ENCODE measurements at regions not wholly inside any gene's neighbourhood (a gene's known extent, or its start where the extent isn't known, plus 50 kb on each side); places are given as distances from the start of the nearest gene placed in this dataset.

DNA sequence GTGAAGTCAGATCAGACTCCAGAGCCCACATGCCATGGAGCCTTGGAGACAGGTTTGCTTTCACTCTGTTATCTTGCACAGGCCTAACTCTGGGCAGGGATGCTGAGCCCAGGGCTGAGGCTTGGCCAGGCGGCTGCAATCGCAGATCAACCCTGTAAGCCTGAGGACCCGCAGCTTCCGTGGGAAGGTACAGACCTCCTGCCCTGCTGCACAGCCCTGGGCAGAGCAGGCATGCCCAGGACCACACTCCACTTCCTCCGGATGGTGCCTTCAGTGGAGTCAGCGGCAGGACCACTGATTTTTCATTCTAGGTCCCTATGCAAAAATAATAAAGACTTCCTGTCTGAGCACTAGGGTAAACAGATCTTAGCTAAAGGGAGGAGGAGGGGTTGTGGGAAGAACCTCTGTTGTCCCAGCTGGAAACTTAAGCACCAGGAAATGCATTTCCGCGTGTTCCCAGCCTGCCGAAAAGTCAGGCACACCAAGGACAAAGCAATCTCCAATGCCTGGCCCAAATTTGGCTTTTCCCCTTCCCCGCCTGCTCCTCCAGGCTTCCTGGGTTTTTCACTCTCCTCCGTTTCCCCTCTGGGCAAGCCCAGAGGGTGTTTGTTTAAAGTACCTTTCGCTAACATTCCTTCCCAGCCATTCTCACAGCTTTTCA, 87.3 kb downstream of the KCTD15 start:
- no peak overlapping the region for H3K4me3 Mint-ChIP-seq
- no peaks in the 10 kb centered on the region for H3K36me3 Mint-ChIP-seq
- peaks cover 9 to 21% (median 17%) of the 10 kb centered on the region in 3 donors for H3K27me3 Mint-ChIP-seq
- no peak overlapping the region for H3K27ac Mint-ChIP-seq
- DNase-seq (no peak), ATAC-seq (ENCODE audit: low read depth in 2 of 2) (no peak)
- H3K4me1 Mint-ChIP-seq = peaks cover 0 to 4% (median 2%) of the 10 kb centered on the region in 3 donors
- peaks cover 0 to 2% (median 0%) of the 10 kb centered on the region in 7 donors for H3K9me3 Mint-ChIP-seq

DNA sequence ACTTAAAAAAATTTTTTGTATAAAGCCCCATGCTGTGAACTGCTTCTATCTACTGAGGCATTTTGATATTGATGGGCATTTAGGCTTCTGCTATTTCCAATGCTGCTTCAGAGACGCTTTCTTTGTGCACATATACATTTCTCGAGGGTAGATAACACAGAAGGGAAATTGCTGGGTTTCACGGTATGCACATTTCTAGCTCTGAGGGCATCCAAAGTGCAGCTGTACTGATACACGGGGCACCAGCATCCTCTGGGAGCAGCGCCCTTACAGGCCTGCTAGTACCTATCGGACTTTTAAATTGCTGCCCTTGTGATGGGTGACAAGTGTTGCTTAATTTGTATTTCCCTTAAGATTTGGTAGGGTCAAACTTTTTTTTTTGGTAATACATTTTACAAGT, 88.6 kb downstream of the KCTD15 start:
- H3K36me3 Mint-ChIP-seq = no peaks in the 10 kb centered on the region
- H3K4me3 Mint-ChIP-seq = no peak overlapping the region
- H3K27me3 Mint-ChIP-seq = peaks cover 16 to 24% (median 21%) of the 10 kb centered on the region in 3 donors
- ATAC-seq (ENCODE audit: low read depth in 2 of 2) = no peak
- peaks cover 0 to 4% (median 2%) of the 10 kb centered on the region in 3 donors for H3K4me1 Mint-ChIP-seq
- peaks cover 0 to 2% (median 0%) of the 10 kb centered on the region in 7 donors for H3K9me3 Mint-ChIP-seq
- H3K27ac Mint-ChIP-seq = no peak overlapping the region
- DNase-seq = no peak

DNA sequence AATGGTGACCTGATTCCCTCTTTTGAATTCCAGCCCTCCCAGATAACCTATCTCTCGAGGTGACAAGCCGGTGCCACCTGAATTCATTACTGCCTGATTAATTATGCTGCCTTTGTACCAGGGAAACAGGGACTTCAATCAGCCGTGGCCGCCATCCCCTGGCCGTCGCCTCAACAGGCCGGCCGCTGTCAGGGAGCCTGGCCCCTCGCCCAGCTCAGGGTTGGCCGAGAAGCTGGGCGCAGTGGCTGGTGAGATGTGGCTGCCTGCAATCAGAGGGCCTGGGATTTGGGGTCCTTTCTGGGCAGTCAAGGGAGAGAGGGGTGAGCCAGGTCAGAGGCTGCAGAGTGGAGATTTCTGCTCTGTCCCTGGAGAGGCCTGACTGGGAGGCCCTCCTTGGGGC, 91.2 kb downstream of the KCTD15 start:
- peaks cover 0 to 2% (median 0%) of the 10 kb centered on the region in 7 donors for H3K9me3 Mint-ChIP-seq
- no peaks in the 10 kb centered on the region for H3K36me3 Mint-ChIP-seq
- no peak overlapping the region for H3K27ac Mint-ChIP-seq
- H3K27me3 Mint-ChIP-seq = peaks cover 17 to 34% (median 26%) of the 10 kb centered on the region in 3 donors
- no peak for DNase-seq
- no peak for ATAC-seq (ENCODE audit: low read depth in 2 of 2)
- H3K4me3 Mint-ChIP-seq = no peak overlapping the region
- peaks cover 0 to 4% (median 2%) of the 10 kb centered on the region in 3 donors for H3K4me1 Mint-ChIP-seq

- DNase-seq (no peak), ATAC-seq (ENCODE audit: low read depth in 2 of 2) (no peak)
- peaks cover 17 to 33% (median 33%) of the 10 kb centered on the region in 3 donors for H3K27me3 Mint-ChIP-seq
- H3K9me3 Mint-ChIP-seq = peaks cover 0 to 2% (median 0%) of the 10 kb centered on the region in 7 donors
- H3K36me3 Mint-ChIP-seq = no peaks in the 10 kb centered on the region
- peaks cover 0 to 4% (median 1%) of the 10 kb centered on the region in 3 donors for H3K4me1 Mint-ChIP-seq
- no peak overlapping the region for H3K4me3 Mint-ChIP-seq
- H3K27ac Mint-ChIP-seq = no peak overlapping the region
Measured at GRCh38 chr19:33888665-33889064, 92.0 kb downstream of the KCTD15 start.

- Mint-ChIP-seq H3K9me3 (no peaks in the 10 kb centered on the region), H3K27ac (no peak overlapping the region), H3K36me3 (peaks cover 0 to 8% of the 10 kb centered on the region in 2 donors), H3K27me3 (peaks cover 21 to 35% (median 27%) of the 10 kb centered on the region in 3 donors), H3K4me1 (peaks cover 0 to 5% (median 0%) of the 10 kb centered on the region in 3 donors), H3K4me3 (no peak overlapping the region)
- ATAC-seq (ENCODE audit: low read depth in 2 of 2) (no peak), DNase-seq (no peak)
Measured at GRCh38 chr19:33890569-33890968, 93.9 kb downstream of the KCTD15 start.

DNA sequence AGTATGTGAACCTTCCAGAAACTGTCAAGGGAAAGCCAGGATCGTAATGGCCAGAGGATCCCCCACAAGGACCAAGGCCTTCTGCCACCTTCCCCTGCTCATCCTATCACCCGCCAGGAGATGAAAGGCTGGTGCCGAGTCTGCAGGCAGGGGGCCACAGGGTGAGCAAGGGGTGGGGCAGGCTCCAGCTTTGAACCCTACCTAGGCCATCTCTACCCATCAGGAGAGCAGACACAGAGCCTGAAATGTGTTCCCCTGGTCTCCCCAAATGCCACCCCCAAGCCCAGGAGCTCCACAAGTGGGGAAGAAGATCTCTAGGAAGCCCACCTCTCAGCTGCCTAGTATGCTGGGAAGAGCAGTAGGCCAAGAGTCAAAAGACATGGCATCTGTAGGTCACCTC, 95.1 kb downstream of the KCTD15 start:
- Mint-ChIP-seq H3K27ac (no peak overlapping the region), H3K4me1 (peaks cover 0 to 5% (median 0%) of the 10 kb centered on the region in 3 donors), H3K36me3 (peaks cover 0 to 8% of the 10 kb centered on the region in 2 donors), H3K9me3 (peaks cover 0 to 2% (median 0%) of the 10 kb centered on the region in 7 donors), H3K4me3 (no peak overlapping the region), H3K27me3 (peaks cover 21 to 40% (median 22%) of the 10 kb centered on the region in 3 donors)
- ATAC-seq (ENCODE audit: low read depth in 2 of 2) = no peak
- no peak for DNase-seq

GRCh38 chr19:33894787-33895186, 98.1 kb downstream of the KCTD15 start:
- peak overlapping the region in 1 of 8 donors; percentile 63 for H3K4me3 Mint-ChIP-seq
- H3K4me1 Mint-ChIP-seq = peaks cover 0 to 5% (median 0%) of the 10 kb centered on the region in 3 donors
- H3K36me3 Mint-ChIP-seq = peaks cover 5 to 26% of the 10 kb centered on the region in 2 donors
- H3K27me3 Mint-ChIP-seq = peaks cover 19 to 30% (median 19%) of the 10 kb centered on the region in 3 donors
- peaks cover 11 to 26% (median 20%) of the 10 kb centered on the region in 7 donors for H3K9me3 Mint-ChIP-seq
- H3K27ac Mint-ChIP-seq = peak overlapping the region in 1 of 6 donors; percentile 81
- no peak for ATAC-seq (ENCODE audit: low read depth in 2 of 2)
- no peak for DNase-seq

GRCh38 chr19:33895366-33895765, 98.7 kb downstream of the KCTD15 start:
- peaks cover 11 to 30% (median 20%) of the 10 kb centered on the region in 7 donors for H3K9me3 Mint-ChIP-seq

GRCh38 chr19:33898062-33898677, 101.5 kb downstream of the KCTD15 start:
- H3K4me3 Mint-ChIP-seq = no peak overlapping the region
- peaks cover 0 to 5% (median 0%) of the 10 kb centered on the region in 3 donors for H3K4me1 Mint-ChIP-seq
- H3K36me3 Mint-ChIP-seq = peaks cover 5 to 26% of the 10 kb centered on the region in 2 donors
- DNase-seq (no peak), ATAC-seq (ENCODE audit: low read depth in 2 of 2) (no peak)
- peaks cover 13 to 30% (median 20%) of the 10 kb centered on the region in 7 donors for H3K9me3 Mint-ChIP-seq
- no peak overlapping the region for H3K27ac Mint-ChIP-seq
- H3K27me3 Mint-ChIP-seq = peaks cover 25 to 48% (median 42%) of the 10 kb centered on the region in 3 donors

More at GRCh38 chr19:33895366-33895765, 98.7 kb downstream of the KCTD15 start:
- H3K27me3 Mint-ChIP-seq = peaks cover 15 to 31% (median 19%) of the 10 kb centered on the region in 3 donors
- DNase-seq (no peak), ATAC-seq (ENCODE audit: low read depth in 2 of 2) (no peak)
- peaks cover 0 to 5% (median 0%) of the 10 kb centered on the region in 3 donors for H3K4me1 Mint-ChIP-seq
- H3K27ac Mint-ChIP-seq = no peak overlapping the region
- no peak overlapping the region for H3K4me3 Mint-ChIP-seq
- peaks cover 5 to 26% of the 10 kb centered on the region in 2 donors for H3K36me3 Mint-ChIP-seq

DNA sequence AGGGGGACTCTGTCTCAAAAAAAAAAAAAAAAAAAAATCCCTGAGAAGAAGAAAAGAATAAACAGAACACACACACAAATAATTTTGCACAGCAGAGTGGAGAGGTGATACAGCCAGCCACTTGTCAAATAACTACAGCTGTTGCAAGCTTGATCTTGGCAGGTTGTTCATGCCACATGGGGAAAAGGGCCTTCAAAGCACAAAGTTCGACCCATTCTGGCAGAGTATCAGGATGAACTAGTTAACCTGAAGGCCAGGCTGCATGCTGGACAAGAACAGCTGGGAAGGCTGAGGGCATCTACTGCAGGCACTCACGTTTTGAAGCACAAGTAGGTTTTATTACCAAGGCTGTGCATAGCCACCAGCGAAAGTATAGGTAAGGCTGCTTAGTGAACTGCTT, 104.1 kb downstream of the KCTD15 start:
- peaks cover 5 to 17% of the 10 kb centered on the region in 2 donors for H3K36me3 Mint-ChIP-seq
- H3K9me3 Mint-ChIP-seq = peaks cover 13 to 30% (median 22%) of the 10 kb centered on the region in 7 donors
- H3K4me1 Mint-ChIP-seq = peaks cover 0 to 10% (median 0%) of the 10 kb centered on the region in 3 donors
- no peak for DNase-seq
- H3K27me3 Mint-ChIP-seq = peaks cover 30 to 52% (median 32%) of the 10 kb centered on the region in 3 donors
- H3K27ac Mint-ChIP-seq = no peak overlapping the region
- no peak overlapping the region for H3K4me3 Mint-ChIP-seq
- no peak for ATAC-seq (ENCODE audit: low read depth in 2 of 2)

- peaks cover 5 to 17% of the 10 kb centered on the region in 2 donors for H3K36me3 Mint-ChIP-seq
- DNase-seq = no peak
- peaks cover 30 to 57% (median 38%) of the 10 kb centered on the region in 3 donors for H3K27me3 Mint-ChIP-seq
- no peak for ATAC-seq (ENCODE audit: low read depth in 2 of 2)
- no peak overlapping the region for H3K27ac Mint-ChIP-seq
- H3K4me1 Mint-ChIP-seq = peaks cover 0 to 10% (median 0%) of the 10 kb centered on the region in 3 donors
- no peak overlapping the region for H3K4me3 Mint-ChIP-seq
- peaks cover 12 to 28% (median 20%) of the 10 kb centered on the region in 7 donors for H3K9me3 Mint-ChIP-seq
Measured at GRCh38 chr19:33902395-33902794, 105.7 kb downstream of the KCTD15 start.

- Mint-ChIP-seq H3K9me3 (peaks cover 10 to 26% (median 16%) of the 10 kb centered on the region in 7 donors), H3K27me3 (peaks cover 33 to 60% (median 40%) of the 10 kb centered on the region in 3 donors)
Measured at GRCh38 chr19:33902802-33903488, 106.3 kb downstream of the KCTD15 start.

GRCh38 chr19:33903489-33903850, 106.8 kb downstream of the KCTD15 start:
- H3K27me3 Mint-ChIP-seq = peaks cover 39 to 65% (median 41%) of the 10 kb centered on the region in 3 donors
- peaks cover 0 to 10% (median 0%) of the 10 kb centered on the region in 3 donors for H3K4me1 Mint-ChIP-seq
- DNase-seq (no peak), ATAC-seq (ENCODE audit: low read depth in 2 of 2) (no peak)
- H3K4me3 Mint-ChIP-seq = no peak overlapping the region
- no peak overlapping the region for H3K27ac Mint-ChIP-seq
- H3K36me3 Mint-ChIP-seq = peaks cover 6% of the 10 kb centered on the region in 2 donors
- H3K9me3 Mint-ChIP-seq = peaks cover 7 to 21% (median 11%) of the 10 kb centered on the region in 7 donors

More at GRCh38 chr19:33902802-33903488, 106.3 kb downstream of the KCTD15 start:
- no peak overlapping the region for H3K4me3 Mint-ChIP-seq
- ATAC-seq (ENCODE audit: low read depth in 2 of 2) (no peak), DNase-seq (no peak)
- H3K4me1 Mint-ChIP-seq = peaks cover 0 to 10% (median 0%) of the 10 kb centered on the region in 3 donors
- peaks cover 5 to 11% of the 10 kb centered on the region in 2 donors for H3K36me3 Mint-ChIP-seq
- H3K27ac Mint-ChIP-seq = no peak overlapping the region
